ENCODE measurements at regions not wholly inside any gene's neighbourhood (a gene's known extent, or its start where the extent isn't known, plus 50 kb on each side); places are given as distances from the start of the nearest gene placed in this dataset.

- intact Hi-C loops (cut with DNase I, micrococcal nuclease), result no loop called here
- Histone ChIP-seq H3K9me3 (ENCODE audit: control insufficient read depth in 1 of 2, insufficient read depth in 1 of 2, low read length in 2 of 2) (no peaks in the 10 kb centered on the region), H3K36me3 (ENCODE audit: insufficient read depth, low read length) (no peaks in the 10 kb centered on the region), H3K27me3 (ENCODE audit: control insufficient read depth in 1 of 2, insufficient read depth in 2 of 2, low read length in 2 of 2) (no peaks in the 10 kb centered on the region), H3K27ac (ENCODE audit: low read depth in 1 of 2, low read length in 2 of 2) (no peak overlapping the region), H3K4me1 (ENCODE audit: insufficient read depth, low read length) (no peaks in the 10 kb centered on the region), H3K4me3 (ENCODE audit: low read length) (no peak overlapping the region)
- Mint-ChIP-seq H3K27me3 (no peaks in the 10 kb centered on the region), H3K4me1 (ENCODE audit: low read depth) (no peaks in the 10 kb centered on the region), H3K4me3 (no peak overlapping the region), H3K36me3 (ENCODE audit: low read depth) (no peaks in the 10 kb centered on the region), H3K9me3 (peaks cover 3% of the 10 kb centered on the region), H3K27ac (no peak overlapping the region)
- ATAC-seq (ENCODE audit: poor library complexity) (no peak), DNase-seq (no peak)
- CTCF ChIA-PET, result no interaction called here
- POLR2A ChIA-PET, result no interaction called here
- TF ChIP-seq CTCF (IDR thresholded peaks at IDR 0.05), result no peak
These were observed 644.4 kb downstream of the ADGRL2 start for GRCh38 chr1:82445132-82445531.

- Mint-ChIP-seq H3K27ac (no peak overlapping the region), H3K36me3 (ENCODE audit: low read depth) (no peaks in the 10 kb centered on the region), H3K4me3 (no peak overlapping the region), H3K4me1 (ENCODE audit: low read depth) (no peaks in the 10 kb centered on the region), H3K27me3 (no peaks in the 10 kb centered on the region), H3K9me3 (no peaks in the 10 kb centered on the region)
- no peaks in the 10 kb centered on the region for H3K36me3 ChIP-seq (ENCODE audit: insufficient read depth, low read length)
- H3K9me3 ChIP-seq (ENCODE audit: control insufficient read depth in 1 of 2, insufficient read depth in 1 of 2, low read length in 2 of 2), result no peaks in the 10 kb centered on the region
- DNase-seq (no peak), ATAC-seq (ENCODE audit: poor library complexity) (no peak)
- H3K4me1 ChIP-seq (ENCODE audit: insufficient read depth, low read length), result no peaks in the 10 kb centered on the region
- no peak overlapping the region for H3K4me3 ChIP-seq (ENCODE audit: low read length)
- intact Hi-C loops (cut with DNase I, micrococcal nuclease), result no loop called here
- no peaks in the 10 kb centered on the region for H3K27me3 ChIP-seq (ENCODE audit: control insufficient read depth in 1 of 2, insufficient read depth in 2 of 2, low read length in 2 of 2)
- CTCF ChIA-PET, result no interaction called here
- H3K27ac ChIP-seq (ENCODE audit: low read depth in 1 of 2, low read length in 2 of 2), result no peak overlapping the region
- TF ChIP-seq CTCF (IDR thresholded peaks at IDR 0.05), result no peak
- POLR2A ChIA-PET, result no interaction called here
These were observed 640.7 kb downstream of the ADGRL2 start for GRCh38 chr1:82441402-82441801.

- POLR2A ChIA-PET, result no interaction called here
- Mint-ChIP-seq H3K4me1 (ENCODE audit: low read depth) (no peaks in the 10 kb centered on the region), H3K4me3 (no peak overlapping the region), H3K36me3 (ENCODE audit: low read depth) (no peaks in the 10 kb centered on the region), H3K9me3 (peaks cover 3% of the 10 kb centered on the region), H3K27ac (no peak overlapping the region), H3K27me3 (no peaks in the 10 kb centered on the region)
- CTCF ChIA-PET, result no interaction called here
- no peak for TF ChIP-seq CTCF (IDR thresholded peaks at IDR 0.05)
- ATAC-seq (ENCODE audit: poor library complexity), result no peak
- DNase-seq, result no peak
- Histone ChIP-seq H3K36me3 (ENCODE audit: insufficient read depth, low read length) (no peaks in the 10 kb centered on the region), H3K27ac (ENCODE audit: low read depth in 1 of 2, low read length in 2 of 2) (no peak overlapping the region), H3K9me3 (ENCODE audit: control insufficient read depth in 1 of 2, insufficient read depth in 1 of 2, low read length in 2 of 2) (no peaks in the 10 kb centered on the region), H3K4me1 (ENCODE audit: insufficient read depth, low read length) (no peaks in the 10 kb centered on the region), H3K27me3 (ENCODE audit: control insufficient read depth in 1 of 2, insufficient read depth in 2 of 2, low read length in 2 of 2) (no peaks in the 10 kb centered on the region), H3K4me3 (ENCODE audit: low read length) (no peak overlapping the region)
- intact Hi-C loops (cut with DNase I, micrococcal nuclease), result no loop called here
These were observed 622.6 kb downstream of the ADGRL2 start for GRCh38 chr1:82423174-82423815.
